NOMO-1 treated with dmso at 0.1 percent for 144 hours (cell line): ENCODE measurements at regions not wholly inside any gene's neighbourhood (a gene's known extent, or its start where the extent isn't known, plus 50 kb on each side); places are given as distances from the start of the nearest gene placed in this dataset.
A peak's percentile ranks its signal among the peaks of the same experiment; 100 is the strongest.
"Not testable (repeated sequence)": the region's sequence is repeated elsewhere in the genome, so short reads cannot be mapped to it uniquely, and the experiment has no call there.

Experiments used
- DNase-seq: peaks from one replicate; lab custom pipeline; 2025; ENCODE audit not compliant: unreplicated experiment; lab: John Stamatoyannopoulos, UW

DNA sequence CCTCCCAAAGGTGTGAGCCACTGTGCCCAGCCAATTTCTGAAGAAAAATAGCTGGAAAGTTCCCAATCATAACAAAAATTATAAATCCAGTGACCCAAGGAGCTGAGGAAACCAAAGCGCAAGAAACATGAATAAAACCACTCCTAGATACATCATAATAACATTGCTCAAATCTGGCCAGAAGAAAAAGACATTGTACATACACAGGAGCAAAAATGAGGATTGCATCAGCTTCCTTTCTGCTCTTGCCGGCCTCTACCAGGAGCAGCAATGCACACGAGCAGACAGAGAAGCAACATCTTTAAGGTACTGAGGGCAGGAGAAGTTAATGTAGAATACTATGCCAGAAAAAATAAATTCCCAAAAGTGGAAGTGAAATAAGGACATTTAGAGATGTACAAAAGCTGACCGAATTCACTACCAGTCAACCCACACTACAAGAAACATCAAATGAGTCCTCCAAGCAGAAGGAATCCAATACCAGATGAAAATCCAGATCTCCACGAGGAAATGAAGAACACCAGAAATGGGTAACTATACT lies 127.0 kb upstream of the NBPF11 start:
- DNase-seq, result not testable (repeated sequence)

DNA sequence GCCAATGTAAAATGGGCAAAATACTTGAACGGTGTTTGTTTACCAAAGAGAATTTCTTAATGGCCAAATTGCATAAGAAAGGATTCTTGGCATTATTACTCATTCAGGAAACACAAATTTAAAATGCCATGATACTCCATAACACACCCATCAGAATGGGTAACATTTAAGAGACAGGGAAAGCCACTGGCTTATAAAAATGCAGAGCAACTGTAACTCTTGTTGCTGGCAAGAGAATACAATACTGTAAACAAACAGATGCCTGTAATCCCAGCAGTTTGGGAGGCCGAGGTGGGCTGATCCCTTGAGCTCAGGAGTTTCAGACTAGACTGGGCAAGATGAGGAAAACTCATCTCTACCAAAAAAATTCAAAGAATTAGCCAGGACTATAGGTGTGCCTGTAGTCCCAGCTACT lies 125.8 kb upstream of the NBPF11 start:
- DNase-seq, result not testable (repeated sequence)

DNA sequence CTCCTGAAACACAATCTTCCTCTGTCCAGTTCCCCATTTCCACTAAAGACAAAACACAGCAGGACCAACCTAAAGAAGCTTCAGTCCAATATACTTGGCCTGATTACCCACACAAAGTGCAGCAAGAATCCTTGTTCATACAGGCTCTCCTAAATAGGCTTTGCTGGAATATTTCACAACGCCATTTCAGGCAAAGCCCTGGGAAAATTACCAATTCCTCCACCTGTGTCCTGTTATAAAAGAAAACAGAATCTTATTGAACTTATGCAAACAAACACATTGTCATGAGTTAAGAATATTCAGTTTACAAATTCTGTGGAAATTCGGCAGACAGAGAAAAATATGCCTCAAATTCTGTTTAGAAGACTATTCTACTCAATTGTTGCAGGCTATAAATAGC lies 115.0 kb upstream of the NBPF11 start:
- DNase-seq, result not testable (repeated sequence)

DNA sequence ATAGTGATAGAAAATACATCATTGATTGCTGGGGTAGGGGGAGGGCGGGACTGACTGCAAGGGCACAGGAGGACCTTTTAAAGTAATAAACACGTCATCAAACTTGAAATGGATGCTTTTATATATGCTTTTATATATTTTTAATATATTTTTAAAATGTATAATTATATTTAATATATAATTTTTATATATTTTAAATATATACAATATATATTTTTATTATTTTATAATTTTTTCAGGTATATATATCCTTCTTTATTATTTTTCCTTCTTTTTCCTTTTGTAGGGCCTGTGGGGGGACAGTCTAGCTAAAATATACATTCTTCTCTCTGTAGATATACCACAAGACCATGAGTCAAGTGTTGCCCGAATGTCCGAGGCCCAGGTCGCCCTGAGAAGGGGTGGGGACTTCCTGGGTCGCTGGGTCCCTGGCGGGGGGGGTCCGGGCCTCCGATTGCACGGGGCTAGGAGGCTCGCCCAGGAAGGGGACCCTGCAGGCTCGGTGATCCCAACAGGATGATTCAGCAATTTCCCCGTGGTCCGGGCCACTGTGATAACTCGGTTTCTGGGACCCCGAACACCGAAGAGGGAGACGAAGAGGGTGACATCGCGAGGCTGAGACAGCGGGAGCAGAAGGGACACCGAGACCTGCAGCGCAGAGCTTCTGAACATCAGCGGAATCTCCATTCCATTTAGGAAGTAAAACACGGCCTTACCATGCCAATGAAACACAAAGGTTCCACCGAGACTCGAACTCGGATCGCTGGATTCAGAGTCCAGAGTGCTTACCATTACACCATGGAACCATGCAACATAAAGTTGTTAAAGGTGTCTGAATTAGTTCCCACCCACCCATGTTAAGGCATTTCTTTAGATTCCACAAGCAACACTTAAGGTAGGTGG lies 112.5 kb upstream of the NBPF11 start:
- no peak for DNase-seq

DNA sequence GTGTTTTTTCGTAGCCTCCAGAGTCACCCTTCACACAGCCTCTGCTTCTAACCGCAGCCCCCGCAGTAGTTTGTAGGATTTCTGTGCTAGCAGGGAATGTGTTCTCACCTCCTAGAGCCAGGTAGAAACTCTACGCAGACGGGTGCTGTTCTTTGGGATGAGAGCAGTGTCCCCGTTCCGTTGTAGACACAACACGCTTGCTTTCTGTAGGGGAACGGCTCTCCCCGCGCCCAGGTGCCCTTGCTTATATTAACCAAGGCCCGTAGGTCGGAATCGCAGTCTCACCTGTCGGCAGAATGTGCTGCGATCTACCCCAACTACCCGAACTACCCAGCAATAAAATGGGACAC lies 111.8 kb upstream of the NBPF11 start:
- no peak for DNase-seq

DNA sequence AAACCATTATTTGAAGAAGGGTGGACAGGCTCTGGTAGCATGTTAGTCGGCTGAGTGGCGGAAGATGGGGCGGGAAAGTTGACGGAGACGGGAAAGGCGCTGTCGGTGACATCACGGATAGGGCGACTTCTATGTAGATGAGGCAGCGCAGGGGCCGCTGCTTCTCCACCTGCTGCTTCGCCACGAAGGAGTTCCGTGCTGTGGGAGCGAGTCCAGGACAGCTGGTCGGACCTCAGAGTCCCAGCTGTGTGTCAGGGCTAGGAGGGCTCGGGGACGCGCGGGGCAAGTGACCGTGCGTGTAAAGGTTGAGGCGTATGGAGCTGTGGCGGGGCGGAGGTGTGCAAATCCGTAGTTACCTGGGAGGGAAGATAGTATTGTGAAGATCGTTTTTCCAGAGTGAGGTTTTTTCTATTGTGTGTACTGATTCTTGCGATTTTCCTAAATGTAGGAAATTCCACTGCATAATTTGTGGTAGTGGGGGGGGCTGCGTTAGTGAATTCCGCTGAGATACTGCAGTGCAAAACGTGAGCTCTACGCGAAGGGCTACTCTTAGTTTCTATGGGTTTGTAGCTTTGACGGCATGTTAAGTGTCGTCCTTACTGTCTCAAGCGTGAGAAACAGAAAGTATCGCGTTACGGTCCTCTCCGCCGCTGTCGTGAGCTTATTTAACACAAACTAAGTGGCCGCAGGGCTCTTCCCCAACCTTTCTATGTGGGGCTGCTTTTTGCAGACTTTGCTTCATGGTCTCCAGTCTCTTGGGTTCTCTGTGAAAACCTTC lies 111.2 kb upstream of the NBPF11 start:
- peak; percentile 64 for DNase-seq

DNA sequence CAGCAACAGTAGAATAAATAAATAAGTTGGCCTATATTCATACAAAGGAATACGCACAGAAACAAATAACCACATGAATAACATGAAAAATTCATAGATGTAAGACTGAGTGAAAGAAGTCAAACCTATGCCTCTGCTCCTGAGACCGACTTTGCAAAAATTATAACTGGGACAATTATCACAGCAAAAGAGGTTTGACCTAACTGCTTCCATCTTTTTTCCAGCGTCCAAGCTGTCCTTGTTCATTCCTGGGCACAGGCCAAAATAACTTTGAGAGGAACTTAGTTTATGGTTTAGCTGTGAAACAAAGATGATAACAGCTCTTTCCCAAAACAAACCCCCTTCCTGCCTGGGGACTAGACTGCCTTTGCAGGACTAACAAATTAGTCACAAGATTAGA lies 109.6 kb upstream of the NBPF11 start:
- DNase-seq, result not testable (repeated sequence)

DNA sequence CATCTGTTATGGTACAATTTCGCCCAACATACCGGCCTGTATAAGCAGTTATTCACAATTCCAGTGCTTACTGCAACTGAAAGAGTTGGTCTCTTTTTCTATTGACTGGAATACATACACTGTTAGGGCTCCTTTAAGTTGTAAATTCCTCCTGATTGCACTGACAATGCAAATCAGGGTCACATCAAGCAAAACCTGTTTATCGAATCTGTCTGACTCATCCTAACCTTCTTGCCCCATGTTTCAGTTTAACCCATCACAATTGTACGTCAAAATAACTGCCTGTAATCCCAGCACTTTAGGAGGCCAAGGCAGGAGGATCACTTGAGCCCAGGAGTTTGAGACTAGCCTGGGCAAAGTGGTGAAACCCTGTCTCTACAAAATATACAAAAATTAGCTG lies 105.8 kb upstream of the NBPF11 start:
- DNase-seq, result not testable (repeated sequence)

DNA sequence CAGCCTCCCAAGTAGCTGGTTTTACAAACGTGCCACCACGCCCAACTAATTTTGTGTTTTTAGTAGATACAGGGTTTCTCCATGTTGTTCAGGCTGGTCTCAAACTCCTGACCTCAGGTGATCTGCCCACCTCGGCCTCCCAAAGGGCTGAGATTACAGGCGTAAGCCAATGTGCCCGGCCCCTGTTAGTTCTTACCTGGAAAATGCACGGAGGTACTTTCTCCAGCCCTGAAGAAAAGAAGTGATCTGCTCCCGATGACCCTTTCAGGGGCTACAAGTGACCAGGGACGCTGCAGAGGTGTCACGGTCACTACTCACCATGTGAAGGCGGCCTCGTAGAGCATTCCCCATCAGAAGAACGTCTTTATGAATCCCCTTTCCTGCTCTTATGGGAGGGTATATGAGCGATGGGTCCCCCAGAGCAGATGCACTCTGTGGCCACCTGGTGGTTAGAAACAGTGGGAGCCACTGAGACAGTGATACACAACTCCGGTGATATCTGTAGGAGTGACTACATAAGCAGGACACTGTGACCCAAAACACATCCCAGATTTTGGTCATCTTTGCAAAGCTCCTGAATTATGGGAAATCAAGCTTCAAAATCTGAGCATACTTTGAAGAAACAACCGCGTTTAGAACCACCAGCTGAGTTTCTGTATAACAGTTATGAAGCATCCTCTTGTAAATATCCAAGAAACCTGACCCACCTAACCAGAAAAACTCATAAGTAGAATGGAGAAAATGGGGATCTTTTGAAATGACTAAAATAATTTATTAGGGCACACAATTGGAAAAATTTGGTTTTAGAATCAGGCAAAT lies 102.7 kb upstream of the NBPF11 start:
- DNase-seq, result not testable (repeated sequence)

DNA sequence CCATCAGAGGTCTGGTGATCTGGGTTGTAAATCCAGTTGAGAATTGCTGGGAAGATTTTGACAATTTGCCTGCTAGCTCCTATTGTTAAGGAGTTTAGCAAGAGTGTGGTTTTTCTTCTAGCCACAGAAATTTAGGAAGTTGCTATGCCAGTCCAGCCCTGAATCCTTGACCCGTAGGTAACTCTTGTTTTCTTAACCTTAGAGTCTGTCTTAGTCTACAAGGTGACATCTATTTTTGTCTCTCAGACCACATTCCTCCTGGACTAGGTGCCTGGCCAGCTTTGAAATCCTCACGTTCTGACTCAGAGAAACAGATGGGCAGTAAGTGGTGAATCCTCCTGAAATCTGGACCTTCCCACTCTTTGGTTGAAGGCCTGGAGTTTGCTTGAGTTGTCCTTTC lies 101.7 kb upstream of the NBPF11 start:
- DNase-seq, result not testable (repeated sequence)

DNA sequence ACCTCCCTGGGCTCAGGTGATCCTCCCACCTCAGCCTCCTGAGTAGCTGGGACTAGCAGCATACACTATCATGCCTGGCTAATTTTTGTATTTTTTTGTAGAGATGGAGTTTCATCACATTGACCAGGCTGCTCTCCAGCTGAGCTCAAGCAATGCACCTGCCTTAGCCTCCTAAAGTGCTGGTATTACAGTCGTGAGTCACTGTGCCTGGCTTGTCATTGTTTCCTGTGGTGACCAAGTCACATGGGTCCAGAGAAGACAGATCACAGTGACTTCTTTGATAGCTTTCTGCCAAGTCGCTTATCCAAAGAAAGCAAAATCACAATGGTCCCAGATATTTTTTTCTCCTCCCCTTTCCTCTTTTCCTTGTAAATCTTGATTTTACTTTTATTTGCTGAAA lies 96.7 kb upstream of the NBPF11 start:
- not testable (repeated sequence) for DNase-seq

DNA sequence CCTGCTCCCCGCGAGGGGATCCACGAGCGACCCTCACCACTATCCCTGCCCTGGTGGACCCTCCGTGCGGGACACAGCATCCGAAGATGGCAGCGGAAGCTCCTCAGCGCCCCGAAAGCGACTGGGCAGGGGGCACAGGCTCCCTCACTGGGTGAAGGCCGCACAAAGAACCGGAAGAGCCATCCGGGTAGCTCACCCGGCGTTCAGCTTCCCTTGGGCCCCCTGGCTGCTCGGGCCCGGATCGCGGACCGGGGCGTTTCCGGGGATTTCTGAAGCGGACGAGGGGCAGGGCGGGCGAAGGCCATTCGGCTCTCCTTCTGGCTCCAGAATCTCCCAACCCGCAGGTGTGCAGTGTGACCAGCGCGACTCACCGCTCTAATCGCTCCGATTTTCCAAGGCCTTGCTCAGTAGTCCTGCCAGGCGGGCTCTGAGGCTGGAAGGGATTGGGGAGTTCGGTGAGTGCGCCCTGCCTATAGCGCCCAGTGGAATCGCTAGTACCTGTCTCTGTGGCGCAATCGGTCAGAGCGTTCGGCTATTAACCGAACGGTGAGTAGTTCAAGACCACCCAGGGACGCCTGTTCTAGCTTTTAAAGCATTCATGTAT lies 94.3 kb upstream of the NBPF11 start:
- not testable (repeated sequence) for DNase-seq

DNA sequence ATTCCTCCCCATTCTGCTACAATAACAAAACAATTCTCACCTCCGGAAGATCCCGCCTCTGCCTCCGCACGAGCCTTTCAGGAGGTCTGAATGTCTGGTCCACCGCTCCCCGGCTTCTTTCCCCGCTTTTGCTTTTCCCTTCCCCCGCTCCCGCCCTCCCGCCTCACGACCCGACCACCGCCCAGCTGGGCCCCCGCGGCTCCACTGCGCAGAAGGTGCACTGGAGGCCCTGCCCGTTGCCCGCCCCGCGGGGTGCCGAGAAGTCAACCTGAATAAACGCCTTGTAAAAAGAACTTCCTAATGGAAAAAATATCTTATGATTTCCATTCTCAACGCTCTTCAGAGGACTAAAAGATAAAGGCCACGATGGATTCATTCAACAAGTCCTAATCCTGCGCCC lies 93.8 kb upstream of the NBPF11 start:
- DNase-seq, result not testable (repeated sequence)

DNA sequence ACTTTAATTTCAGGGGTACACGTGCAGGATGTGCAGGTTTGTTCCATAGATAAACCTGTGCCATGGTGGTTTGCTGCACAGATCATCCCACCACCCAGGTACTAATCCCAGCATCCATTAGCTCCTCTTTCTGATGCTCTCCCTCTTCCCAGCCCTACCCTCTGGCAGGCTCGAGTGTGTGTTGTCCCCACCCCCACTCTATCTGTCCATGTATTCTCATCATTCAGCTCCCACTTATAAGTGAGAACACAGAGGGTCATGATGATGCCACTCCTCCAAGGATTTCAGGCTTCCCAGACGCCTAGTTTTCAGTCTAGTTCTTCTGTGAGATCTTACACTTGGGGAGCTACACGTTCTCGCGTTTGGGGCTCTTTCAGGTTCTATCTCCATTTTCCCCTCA lies 93.4 kb upstream of the NBPF11 start:
- DNase-seq, result not testable (repeated sequence)

DNA sequence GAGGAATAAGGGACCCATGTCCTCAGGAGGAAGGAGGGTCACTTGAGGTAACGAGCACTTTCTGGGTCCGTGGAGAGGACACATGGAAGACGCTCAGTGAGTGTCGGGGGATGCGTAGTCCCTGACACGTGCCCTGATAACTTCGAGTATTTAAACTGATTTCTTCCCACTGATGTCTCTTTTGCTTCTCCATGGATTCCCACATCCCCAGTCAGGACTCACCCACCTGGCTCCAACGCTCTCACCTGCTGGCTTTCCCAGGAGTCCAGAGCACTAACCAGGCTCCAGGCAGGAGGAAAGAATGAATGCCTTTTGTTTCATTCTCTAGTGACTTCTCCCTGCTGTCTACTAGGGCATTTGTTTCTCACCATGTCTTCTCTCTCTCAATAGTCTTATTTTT lies 81.2 kb upstream of the NBPF11 start:
- not testable (repeated sequence) for DNase-seq

DNA sequence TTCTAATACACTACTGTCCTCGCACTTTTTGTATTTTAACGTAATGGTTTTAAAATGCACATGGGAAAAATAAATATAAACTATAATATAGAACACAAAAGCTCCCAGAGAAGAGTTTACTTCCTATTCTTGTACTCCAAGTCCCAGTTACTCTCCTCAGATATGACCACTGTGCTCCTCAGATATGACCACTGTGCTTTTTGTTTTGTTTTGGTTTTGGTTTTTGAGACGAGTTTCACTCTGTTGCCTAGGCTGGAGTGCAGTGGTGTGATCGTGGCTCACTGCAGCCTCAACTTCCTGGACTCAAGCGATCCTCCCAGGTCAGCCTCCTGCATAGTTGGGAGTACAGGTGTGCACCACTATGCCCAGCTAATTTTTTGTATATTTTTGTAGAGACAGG lies 76.8 kb upstream of the NBPF11 start:
- DNase-seq, result not testable (repeated sequence)

DNA sequence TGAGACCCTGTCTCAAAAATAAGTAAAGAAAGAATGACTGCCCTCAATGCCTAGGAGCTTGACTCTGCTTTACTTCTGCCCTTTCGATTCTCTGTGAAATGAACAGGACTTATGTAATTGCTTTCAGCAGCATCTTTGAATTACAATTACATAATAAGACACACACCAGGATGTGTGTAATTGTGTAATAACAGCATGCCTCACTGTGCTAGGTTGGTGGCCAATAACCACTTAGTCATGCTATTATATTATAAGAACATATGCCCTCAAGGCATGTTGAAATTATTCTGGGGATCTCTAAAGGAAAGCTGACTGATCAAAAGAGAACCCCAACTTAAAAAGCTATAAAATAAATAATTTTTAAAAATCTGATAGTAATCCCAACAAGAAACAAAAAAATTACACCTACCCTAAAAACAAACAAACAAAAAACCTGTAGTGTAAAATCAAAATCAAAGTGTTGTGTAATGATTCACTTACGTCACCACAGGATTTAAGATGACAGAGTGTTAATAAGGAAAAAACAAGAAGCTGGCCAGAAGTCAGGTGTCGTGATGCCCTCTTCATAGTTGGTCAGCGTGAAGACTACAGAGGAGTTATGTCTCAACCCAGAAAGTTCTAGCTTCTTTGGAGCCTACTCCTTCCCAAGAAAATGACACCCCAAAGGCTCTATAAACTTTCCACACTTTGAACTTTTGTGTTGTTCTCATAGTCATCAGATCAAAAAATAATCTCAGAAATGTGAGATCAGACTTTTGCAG lies 70.5 kb upstream of the NBPF11 start:
- not testable (repeated sequence) for DNase-seq

DNA sequence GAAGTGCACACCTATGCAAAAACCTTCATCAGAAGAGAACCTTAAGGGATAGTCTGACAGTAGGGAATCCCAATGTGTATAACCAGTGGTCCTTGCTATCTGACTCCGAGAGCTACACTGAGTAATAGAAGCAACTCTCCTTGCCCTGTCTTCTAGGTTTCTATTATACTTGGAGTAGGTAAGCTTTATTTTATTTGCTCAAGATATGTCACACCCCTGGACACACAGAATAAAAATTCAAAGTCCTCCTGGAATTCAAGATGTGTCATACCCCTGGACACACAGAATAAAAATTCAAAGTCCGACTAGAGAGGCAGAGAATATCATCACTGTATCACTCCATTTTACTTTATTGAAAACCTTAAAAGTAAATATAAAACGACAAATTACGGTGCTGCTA lies 69.5 kb upstream of the NBPF11 start:
- DNase-seq, result not testable (repeated sequence)

DNA sequence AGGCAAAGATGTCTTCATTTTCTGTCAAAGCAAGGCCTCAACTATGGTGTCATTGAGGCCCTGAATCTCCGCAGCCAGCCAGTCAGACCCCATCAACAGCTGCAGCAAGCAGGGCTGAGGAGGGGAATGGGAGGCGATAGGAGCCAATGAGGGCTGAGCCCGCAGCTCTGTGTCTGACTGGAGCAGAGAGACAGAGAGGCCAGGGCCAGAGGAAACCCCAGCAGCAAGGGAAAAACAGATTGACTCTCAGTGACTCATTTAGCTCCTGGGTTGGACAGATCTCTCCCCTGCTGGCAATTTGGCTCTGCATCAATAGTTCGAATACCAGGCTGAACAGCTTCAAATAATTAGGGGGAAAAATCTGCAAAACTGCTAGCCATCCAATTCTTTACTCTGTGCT lies 67.1 kb upstream of the NBPF11 start:
- DNase-seq, result not testable (repeated sequence)

DNA sequence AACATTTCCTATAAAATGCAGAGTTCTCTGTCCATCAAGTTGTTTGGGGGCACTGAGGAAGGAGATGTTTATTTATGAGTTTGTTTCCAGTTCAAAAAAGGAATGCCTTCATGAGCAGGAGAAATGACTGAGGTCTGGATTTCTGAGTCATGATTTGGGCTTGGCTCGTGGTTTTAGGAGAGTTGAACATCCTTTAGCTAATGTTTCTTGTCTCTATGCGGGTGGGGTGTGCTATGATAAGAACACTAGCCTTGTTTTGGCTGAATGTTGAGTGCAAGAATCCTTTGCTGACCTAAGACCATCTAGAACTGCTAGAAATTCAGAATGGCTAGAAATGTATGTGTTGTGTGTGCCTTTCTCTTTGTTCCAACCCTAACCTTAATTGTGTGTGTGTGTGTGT lies 59.1 kb upstream of the NBPF11 start:
- not testable (repeated sequence) for DNase-seq
